Loucy (cell line): ENCODE measurements at regions not wholly inside any gene's neighbourhood (a gene's known extent, or its start where the extent isn't known, plus 50 kb on each side); places are given as distances from the start of the nearest gene placed in this dataset.

Experiments used
- CTCF ChIP-seq: fragments of 200-600 bp; sonication (generic); conservative IDR thresholded peaks from 2 replicates; pipeline ENCODE4 v1.5.1; 2014; ENCODE audit warnings: mild to moderate bottlenecking, antibody characterized with exemption, low read length
- EZH2phosphoT487 ChIP-seq: fragments of 200-600 bp; IDR thresholded peaks from 2 replicates; pipeline ENCODE4 v1.6.1; 2018; ENCODE audit warnings: antibody characterized with exemption, mild to moderate bottlenecking, moderate library complexity, borderline replicate concordance

- no peak for TF ChIP-seq CTCF
- TF ChIP-seq EZH2phosphoT487, result no peak
Observed at GRCh38 chr7:108839076-108839475, 269.4 kb downstream of the DNAJB9 start.
